Breast epithelium (tissue), 3 donors: ENCODE measurements at regions not wholly inside any gene's neighbourhood (a gene's known extent, or its start where the extent isn't known, plus 50 kb on each side); places are given as distances from the start of the nearest gene placed in this dataset.

Experiments used
- CTCF ChIP-seq, 3 donors: fragments of 450-650 bp; IDR thresholded peaks; one replicate each; pipeline ENCODE4 v1.5.1; 2016 to 2017; ENCODE audit warnings: antibody characterized with exemption in 3 of 3, mild to moderate bottlenecking in 3 of 3, moderate library complexity in 3 of 3
- POLR2AphosphoS5 ChIP-seq, 3 donors: sonication (generic); formaldehyde crosslinking; IDR thresholded peaks; one replicate each; pipeline ENCODE4 v1.6.1; 2017; ENCODE audit warnings: antibody characterized with exemption in 3 of 3

- TF ChIP-seq CTCF (IDR thresholded peaks at IDR 0.05) (no peak), POLR2AphosphoS5 (IDR thresholded peaks at IDR 0.05) (no peak)
These were observed 60.3 kb upstream of the FAM20A start for GRCh38 chr17:68661265-68662036.
